Colonic mucosa (tissue), 4 donors: ENCODE measurements at regions not wholly inside any gene's neighbourhood (a gene's known extent, or its start where the extent isn't known, plus 50 kb on each side); places are given as distances from the start of the nearest gene placed in this dataset.
"Not testable (repeated sequence)": the region's sequence is repeated elsewhere in the genome, so short reads cannot be mapped to it uniquely, and the experiment has no call there.

ENCODE experiments used
- DNase-seq: peaks from one replicate; pipeline ENCODE4 v3.0.0-alpha.2; 2020
- H3K27ac ChIP-seq: fragments of 200-600 bp; one replicate; pipeline ENCODE4 v1.8.0; 2021
- H3K27me3 ChIP-seq: fragments of 200-600 bp; one replicate; pipeline ENCODE4 v1.8.0; 2021
- H3K36me3 ChIP-seq: fragments of 200-600 bp; one replicate; pipeline ENCODE4 v1.8.0; 2021
- H3K4me1 ChIP-seq: fragments of 200-600 bp; one replicate; pipeline ENCODE4 v1.8.0; 2021; ENCODE audit warnings: mild to moderate bottlenecking
- H3K4me3 ChIP-seq: fragments of 200-600 bp; one replicate; pipeline ENCODE4 v1.8.0; 2021
- H3K9ac ChIP-seq, 2 donors: one replicate each; pipeline ENCODE4 v1.7.0; 2013; ENCODE audit warnings: control low read depth in 2 of 2, low read depth in 2 of 2, low read length in 2 of 2
- H3K9me3 ChIP-seq: fragments of 200-600 bp; one replicate; pipeline ENCODE4 v1.8.0; 2021
- CTCF ChIP-seq: fragments of 200-600 bp; IDR thresholded peaks from one replicate; pipeline ENCODE4 v1.8.0; 2022; ENCODE audit warnings: antibody characterized with exemption, mild to moderate bottlenecking
- intact Hi-C: fragments of 100-400 bp; cut with DNase I; formaldehyde crosslinking; loops from one replicate; pipeline ENCODE4 v1.14.1; 2022
- donor health status: healthy.
- donor health status: DM: no; HTN: no; CAD: no.
- donor health status: DM: no; HTN: no; CAD: no.

GRCh38 chr10:127648885-127649284 lies 88.1 kb upstream of the FOXI2 start:
- Histone ChIP-seq H3K9me3 (no peaks in the 10 kb centered on the region), H3K4me1 (no peaks in the 10 kb centered on the region), H3K27me3 (no peaks in the 10 kb centered on the region), H3K9ac (no peak overlapping the region), H3K36me3 (no peaks in the 10 kb centered on the region), H3K27ac (no peak overlapping the region), H3K4me3 (no peak overlapping the region)
- DNase-seq, result no peak
- intact Hi-C loops, result no loop called here
- no peak for TF ChIP-seq CTCF

GRCh38 chr10:127649642-127650041 lies 87.3 kb upstream of the FOXI2 start:
- intact Hi-C loops, result no loop called here
- DNase-seq, result peak; percentile 22
- Histone ChIP-seq H3K36me3 (no peaks in the 10 kb centered on the region), H3K9ac (no peak overlapping the region), H3K4me3 (no peak overlapping the region), H3K9me3 (no peaks in the 10 kb centered on the region), H3K27ac (no peak overlapping the region), H3K27me3 (no peaks in the 10 kb centered on the region), H3K4me1 (no peaks in the 10 kb centered on the region)
- no peak for TF ChIP-seq CTCF

GRCh38 chr10:127657056-127657455 lies 79.9 kb upstream of the FOXI2 start:
- no peak overlapping the region for H3K4me3 ChIP-seq
- no peaks in the 10 kb centered on the region for H3K36me3 ChIP-seq
- no peaks in the 10 kb centered on the region for H3K27me3 ChIP-seq
- H3K9ac ChIP-seq, result no peak overlapping the region
- no peak overlapping the region for H3K27ac ChIP-seq
- intact Hi-C loops, result no loop called here
- H3K4me1 ChIP-seq, result no peaks in the 10 kb centered on the region
- H3K9me3 ChIP-seq, result no peaks in the 10 kb centered on the region
- no peak for TF ChIP-seq CTCF
- DNase-seq, result no peak

- H3K4me3 ChIP-seq, DNase-seq, H3K27ac ChIP-seq, H3K9me3 ChIP-seq, intact Hi-C loops, H3K9ac ChIP-seq, H3K4me1 ChIP-seq, H3K36me3 ChIP-seq, H3K27me3 ChIP-seq: not testable (repeated sequence)
Observed at GRCh38 chr10:127676430-127676829, 60.6 kb upstream of the FOXI2 start.

- no peak overlapping the region for H3K9ac ChIP-seq
- no peaks in the 10 kb centered on the region for H3K27me3 ChIP-seq
- no peak for DNase-seq
- no peak overlapping the region for H3K4me3 ChIP-seq
- intact Hi-C loops, result no loop called here
- no peaks in the 10 kb centered on the region for H3K9me3 ChIP-seq
- no peaks in the 10 kb centered on the region for H3K4me1 ChIP-seq
- no peaks in the 10 kb centered on the region for H3K36me3 ChIP-seq
- H3K27ac ChIP-seq, result no peak overlapping the region
- TF ChIP-seq CTCF, result no peak
Observed at GRCh38 chr10:127678091-127678490, 58.9 kb upstream of the FOXI2 start.

DNA sequence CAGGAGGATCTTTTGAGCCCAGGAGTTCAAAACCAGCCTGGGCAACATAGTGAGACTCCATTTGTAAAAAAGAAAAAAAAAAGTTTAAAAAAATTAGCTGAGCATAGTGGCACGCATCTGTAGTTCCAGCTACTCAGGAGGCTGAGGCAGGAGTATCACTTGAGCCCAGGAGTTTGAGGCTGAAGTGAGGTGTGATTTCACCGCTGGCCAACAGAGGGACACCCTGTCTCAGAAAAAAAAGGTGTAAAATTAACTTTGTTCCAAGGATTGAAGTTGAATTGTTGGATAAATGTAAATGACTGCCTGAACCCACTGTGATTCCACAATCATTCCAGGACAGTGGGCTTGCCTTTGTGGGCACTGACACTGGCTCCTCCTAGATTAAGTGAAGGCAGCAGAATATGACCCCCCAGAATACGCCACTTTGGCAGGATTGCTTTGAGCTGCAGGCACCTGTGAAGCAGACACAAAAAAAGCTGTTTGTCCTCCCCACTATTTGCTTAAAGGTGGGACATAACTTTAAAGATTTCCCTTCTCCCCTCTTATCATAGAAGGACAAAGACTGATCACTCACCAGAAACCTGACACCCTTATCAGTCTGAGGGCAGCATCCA lies 57.2 kb upstream of the FOXI2 start:
- intact Hi-C loops, result no loop called here
- H3K36me3 ChIP-seq, result no peaks in the 10 kb centered on the region
- no peak for DNase-seq
- H3K4me1 ChIP-seq, result no peaks in the 10 kb centered on the region
- TF ChIP-seq CTCF, result no peak
- H3K9ac ChIP-seq, result no peak overlapping the region
- H3K4me3 ChIP-seq, result no peak overlapping the region
- no peaks in the 10 kb centered on the region for H3K27me3 ChIP-seq
- no peaks in the 10 kb centered on the region for H3K9me3 ChIP-seq
- no peak overlapping the region for H3K27ac ChIP-seq
